ENCODE measurements at regions not wholly inside any gene's neighbourhood (a gene's known extent, or its start where the extent isn't known, plus 50 kb on each side); places are given as distances from the start of the nearest gene placed in this dataset.

DNA sequence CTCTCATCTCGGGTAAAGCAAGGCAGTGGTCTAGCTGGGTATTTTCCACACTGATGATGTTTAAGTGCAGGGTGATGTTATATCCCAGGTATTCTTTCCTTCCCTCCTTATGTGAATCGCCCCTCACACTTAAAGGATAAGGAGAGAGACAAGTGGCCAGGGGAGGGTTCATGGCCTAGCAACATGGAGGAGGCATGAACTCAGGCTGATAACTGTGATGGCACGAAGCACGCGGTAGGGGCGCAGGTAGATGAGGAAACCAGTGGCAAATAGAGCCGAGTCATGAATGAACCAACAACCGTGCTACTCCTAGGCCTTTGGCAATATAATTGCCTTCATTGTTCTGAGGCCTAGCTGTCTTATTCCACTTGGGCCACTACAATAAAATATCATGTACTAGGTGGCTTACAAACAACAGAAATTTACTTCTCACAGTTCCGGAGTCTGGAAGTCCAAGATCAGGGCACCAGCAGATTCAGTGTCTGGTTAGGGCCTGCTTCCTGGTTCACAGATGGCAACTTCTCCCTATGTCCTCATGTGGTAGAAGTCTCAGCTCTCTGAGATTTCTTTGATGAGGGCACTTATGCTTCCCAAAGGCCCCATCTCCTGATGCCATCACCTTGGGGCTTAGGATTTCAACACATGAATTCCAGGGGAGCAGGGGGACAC is 56.0 kb upstream of the PIK3CG start:
- no peak for DNase-seq

DNA sequence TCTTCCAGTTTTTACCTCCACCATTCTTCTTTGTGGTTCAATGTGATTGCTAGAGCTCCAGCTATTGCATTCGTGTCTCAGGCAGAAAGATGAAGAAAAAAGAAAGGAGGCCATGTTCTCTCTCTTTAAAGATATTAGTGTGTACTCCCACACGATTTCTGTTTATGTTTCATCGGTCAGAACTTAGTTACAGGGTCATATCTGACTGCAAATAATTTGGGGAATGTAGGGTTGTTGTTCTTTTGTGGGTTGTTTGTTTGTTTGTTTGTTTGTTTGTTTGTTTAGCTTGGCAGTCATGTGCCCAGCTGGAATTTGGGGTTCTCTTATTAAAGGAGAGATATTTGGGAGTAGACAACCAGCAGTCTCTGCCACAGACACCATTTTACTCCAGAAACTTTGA is 53.6 kb upstream of the PIK3CG start:
- DNase-seq, result no peak

DNA sequence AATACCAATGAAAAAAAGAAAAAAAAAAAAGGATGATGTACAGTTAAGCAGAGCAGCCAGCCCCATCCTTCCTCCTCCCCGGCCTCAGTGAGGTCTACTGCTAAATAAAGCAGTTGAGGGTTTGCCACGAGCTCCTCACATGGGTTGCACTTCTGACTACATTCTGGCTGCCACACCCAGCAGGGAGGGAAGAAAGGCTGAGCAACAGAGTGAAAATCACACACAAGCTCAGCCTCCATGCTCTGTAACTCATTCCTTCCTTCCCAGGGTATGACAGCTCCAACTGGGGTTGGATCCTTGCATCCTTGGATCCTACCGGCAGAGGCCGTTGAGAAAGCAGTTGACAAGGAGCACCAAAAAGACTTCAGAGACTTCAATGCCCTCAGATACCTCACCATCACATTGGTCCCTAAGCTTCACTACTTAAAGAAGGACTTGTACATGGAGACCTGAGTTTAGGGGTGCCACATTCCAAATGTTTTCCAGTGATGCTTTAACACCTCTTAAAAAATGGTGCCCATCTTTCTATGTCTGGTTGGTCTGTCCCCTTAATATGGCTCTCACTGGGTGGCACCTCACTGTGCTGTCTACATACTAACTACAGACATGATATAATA is 52.9 kb upstream of the PIK3CG start:
- DNase-seq, result peak in 2 of 3 donors; percentile 10 to 25

DNA sequence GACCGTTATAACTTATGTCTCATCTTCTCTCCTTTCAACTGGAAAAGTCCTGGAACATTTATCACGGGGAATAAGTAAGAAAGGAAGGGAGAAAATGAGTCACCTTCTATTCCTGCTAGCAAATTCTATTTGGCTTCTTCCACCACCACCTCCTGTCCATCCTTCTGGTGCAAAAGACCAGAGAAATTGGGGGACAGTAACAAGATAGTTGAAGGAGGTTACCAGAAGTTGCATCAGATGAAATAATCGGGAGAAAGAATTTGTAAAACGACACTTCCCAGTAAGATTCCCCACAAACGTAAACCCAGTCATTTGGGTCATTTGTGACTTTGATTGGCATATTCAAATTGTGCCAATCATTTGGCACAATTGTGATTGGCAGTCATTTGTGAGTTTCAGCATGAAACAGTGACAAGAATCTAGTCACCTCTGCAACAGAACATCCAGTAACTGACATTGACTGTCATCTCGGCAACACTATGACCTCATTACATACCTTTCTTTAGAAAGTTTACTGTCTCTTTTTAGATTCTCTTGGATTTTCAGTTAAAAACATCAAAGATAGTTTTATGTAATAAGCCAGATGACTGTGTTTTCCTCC is 51.3 kb upstream of the PIK3CG start:
- DNase-seq, result peak in 1 of 3 donors; percentile 12

DNA sequence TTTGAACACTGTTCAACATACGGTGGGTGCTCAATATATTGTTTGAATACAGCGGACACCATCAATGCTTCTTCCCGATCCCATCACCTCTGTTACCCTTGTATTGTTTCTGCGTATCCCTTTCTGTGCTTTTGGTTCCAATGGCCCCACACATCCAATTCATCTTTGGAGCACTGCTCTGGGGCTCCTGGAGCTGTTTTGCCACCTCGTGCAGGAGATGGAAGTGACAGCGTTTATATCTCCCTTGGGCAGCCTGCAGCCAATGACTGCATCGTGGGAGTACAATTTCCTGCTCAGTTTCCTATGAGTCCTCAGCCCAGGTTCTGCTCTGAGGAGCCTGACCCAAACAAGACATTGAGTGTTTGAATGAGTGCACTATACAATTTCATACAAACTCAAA is 50.2 kb upstream of the PIK3CG start:
- no peak for DNase-seq
